Cardiac muscle cell (in vitro differentiated cells and primary cell): ENCODE measurements at regions not wholly inside any gene's neighbourhood (a gene's known extent, or its start where the extent isn't known, plus 50 kb on each side); places are given as distances from the start of the nearest gene placed in this dataset.
A peak's percentile ranks its signal among the peaks of the same experiment; 100 is the strongest.

Experiments
- DNase-seq, 2 donors: peaks; one replicate each; pipeline versions ENCODE4 v3.0.0 to v3.0.0-alpha.2; 2010 to 2017; ENCODE audit warnings: low read depth in 1 of 2, low spot score in 1 of 2
- H3K27ac ChIP-seq: fragments of 200-600 bp; sonication (generic); 2 replicates; pipeline ENCODE4 v1.5.1; 2016
- H3K27me3 ChIP-seq: fragments of 200-600 bp; sonication (generic); 2 replicates; pipeline ENCODE4 v1.6.0; 2016; ENCODE audit warnings: control low read depth
- H3K36me3 ChIP-seq: fragments of 200-600 bp; sonication (generic); 2 replicates; pipeline ENCODE4 v1.5.1; 2016; ENCODE audit warnings: control low read depth
- H3K4me1 ChIP-seq: fragments of 200-600 bp; sonication (generic); 2 replicates; pipeline ENCODE4 v1.8.1; 2017; ENCODE audit warnings: low read depth, mild to moderate bottlenecking, mixed run types
- H3K4me3 ChIP-seq: fragments of 200-600 bp; sonication (generic); 2 replicates; pipeline ENCODE4 v1.5.1; 2016; ENCODE audit warnings: mild to moderate bottlenecking
- H3K9me3 ChIP-seq: fragments of 200-600 bp; sonication (generic); 2 replicates; pipeline ENCODE4 v1.5.1; 2017; ENCODE audit warnings: low read depth, mild to moderate bottlenecking, control low read depth
- CTCF ChIP-seq: IDR thresholded peaks from 2 replicates; pipeline ENCODE4 v1.5.1; 2012; ENCODE audit warnings: low read depth, mild to moderate bottlenecking, low read length

- Histone ChIP-seq H3K27ac (no peak overlapping the region), H3K27me3 (no peaks in the 10 kb centered on the region), H3K36me3 (no peaks in the 10 kb centered on the region), H3K4me3 (no peak overlapping the region), H3K9me3 (no peaks in the 10 kb centered on the region), H3K4me1 (no peaks in the 10 kb centered on the region)
- no peak for TF ChIP-seq CTCF
- no peak for DNase-seq
These were observed 231.5 kb upstream of the FOXN3 start for GRCh38 chr14:89648510-89648909.

- no peaks in the 10 kb centered on the region for H3K36me3 ChIP-seq
- no peak for TF ChIP-seq CTCF
- no peak overlapping the region for H3K4me3 ChIP-seq
- no peaks in the 10 kb centered on the region for H3K27me3 ChIP-seq
- H3K27ac ChIP-seq = no peak overlapping the region
- H3K4me1 ChIP-seq = no peaks in the 10 kb centered on the region
- H3K9me3 ChIP-seq = no peaks in the 10 kb centered on the region
- no peak for DNase-seq
These were observed 229.9 kb upstream of the FOXN3 start for GRCh38 chr14:89646971-89647370.

GRCh38 chr14:89644641-89645040, 227.6 kb upstream of the FOXN3 start:
- no peak for TF ChIP-seq CTCF
- Histone ChIP-seq H3K9me3 (no peaks in the 10 kb centered on the region), H3K36me3 (no peaks in the 10 kb centered on the region), H3K4me3 (no peak overlapping the region), H3K27ac (no peak overlapping the region), H3K4me1 (no peaks in the 10 kb centered on the region), H3K27me3 (no peaks in the 10 kb centered on the region)
- no peak for DNase-seq

- TF ChIP-seq CTCF = no peak
- Histone ChIP-seq H3K27me3 (no peaks in the 10 kb centered on the region), H3K4me3 (no peak overlapping the region), H3K36me3 (no peaks in the 10 kb centered on the region), H3K9me3 (no peaks in the 10 kb centered on the region), H3K27ac (no peak overlapping the region), H3K4me1 (no peaks in the 10 kb centered on the region)
- no peak for DNase-seq
These were observed 224.6 kb upstream of the FOXN3 start for GRCh38 chr14:89641495-89642175.

- peak in 1 of 2 donors; percentile 52 for DNase-seq
- no peak for TF ChIP-seq CTCF
- H3K27ac ChIP-seq = no peak overlapping the region
- no peaks in the 10 kb centered on the region for H3K9me3 ChIP-seq
- H3K4me3 ChIP-seq = no peak overlapping the region
- H3K27me3 ChIP-seq = no peaks in the 10 kb centered on the region
- H3K36me3 ChIP-seq = no peaks in the 10 kb centered on the region
- H3K4me1 ChIP-seq = no peaks in the 10 kb centered on the region
These were observed 223.1 kb upstream of the FOXN3 start for GRCh38 chr14:89640141-89640540.

GRCh38 chr14:89639687-89640086, 222.7 kb upstream of the FOXN3 start:
- no peaks in the 10 kb centered on the region for H3K27me3 ChIP-seq
- no peaks in the 10 kb centered on the region for H3K9me3 ChIP-seq
- no peak for DNase-seq
- no peaks in the 10 kb centered on the region for H3K4me1 ChIP-seq
- H3K27ac ChIP-seq = no peak overlapping the region
- H3K36me3 ChIP-seq = no peaks in the 10 kb centered on the region
- no peak for TF ChIP-seq CTCF
- no peak overlapping the region for H3K4me3 ChIP-seq
